ENCODE measurements at regions not wholly inside any gene's neighbourhood (a gene's known extent, or its start where the extent isn't known, plus 50 kb on each side); places are given as distances from the start of the nearest gene placed in this dataset.

- Histone ChIP-seq H3K4me1 (ENCODE audit: insufficient read depth, low read length, severe bottlenecking) (no peaks in the 10 kb centered on the region), H3K4me3 (ENCODE audit: low read depth, low read length, poor library complexity, severe bottlenecking) (no peak overlapping the region), H3K4me2 (ENCODE audit: low read length) (no peak overlapping the region), H3K9me3 (ENCODE audit: low read length) (no peaks in the 10 kb centered on the region), H4K20me1 (ENCODE audit: insufficient read depth, low read length) (no peaks in the 10 kb centered on the region), H3K27ac (ENCODE audit: low read depth, low read length, poor library complexity, severe bottlenecking) (no peak overlapping the region), H3K27me3 (ENCODE audit: insufficient read depth, low read length) (no peaks in the 10 kb centered on the region), H3F3A (ENCODE audit: insufficient read depth, low read length) (no peaks in the 10 kb centered on the region), H3K79me2 (ENCODE audit: insufficient read depth, low read length) (no peaks in the 10 kb centered on the region), H3K9ac (ENCODE audit: low read length) (no peak overlapping the region), H2AFZ (ENCODE audit: low read length) (no peak overlapping the region), H3K36me3 (ENCODE audit: insufficient read depth, low read length) (no peaks in the 10 kb centered on the region), H3K9me2 (ENCODE audit: low read depth, low read length) (no peaks in the 10 kb centered on the region)
- TF ChIP-seq CTCF (IDR thresholded peaks at IDR 0.05; ENCODE audit: low read length) (no peak), EZH2 (IDR thresholded peaks at IDR 0.05; ENCODE audit: borderline replicate concordance, low read length) (no peak)
Observed at GRCh38 chr10:7003831-7004395, 406.9 kb downstream of the SFMBT2 start.

DNA sequence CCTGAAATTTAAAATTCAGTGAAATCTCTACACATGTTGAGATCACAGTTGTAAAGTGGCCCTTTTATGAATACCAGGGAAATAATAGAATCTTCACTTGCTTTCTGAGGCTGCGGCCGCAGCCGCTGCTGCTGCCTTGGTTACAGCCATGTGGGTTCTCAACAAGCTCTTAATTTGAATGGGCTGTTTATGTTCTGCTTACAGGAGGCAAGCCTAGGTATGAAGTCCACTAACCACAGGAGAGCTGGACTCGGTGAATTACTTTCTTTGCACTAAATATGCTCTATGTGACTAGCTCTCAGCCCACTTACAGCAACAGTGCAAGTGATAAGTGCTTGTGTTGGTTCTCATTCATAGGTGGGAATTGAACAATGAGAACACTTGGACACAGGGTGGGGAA is 410.8 kb downstream of the SFMBT2 start:
- no peak overlapping the region for H3K27ac ChIP-seq (ENCODE audit: low read depth, low read length, poor library complexity, severe bottlenecking)
- H3K79me2 ChIP-seq (ENCODE audit: insufficient read depth, low read length) = no peaks in the 10 kb centered on the region
- H4K20me1 ChIP-seq (ENCODE audit: insufficient read depth, low read length) = no peaks in the 10 kb centered on the region
- H3K9ac ChIP-seq (ENCODE audit: low read length) = no peak overlapping the region
- H3F3A ChIP-seq (ENCODE audit: insufficient read depth, low read length) = no peaks in the 10 kb centered on the region
- H3K36me3 ChIP-seq (ENCODE audit: insufficient read depth, low read length) = no peaks in the 10 kb centered on the region
- no peaks in the 10 kb centered on the region for H3K9me2 ChIP-seq (ENCODE audit: low read depth, low read length)
- H3K27me3 ChIP-seq (ENCODE audit: insufficient read depth, low read length) = no peaks in the 10 kb centered on the region
- H3K4me2 ChIP-seq (ENCODE audit: low read length) = no peak overlapping the region
- no peaks in the 10 kb centered on the region for H3K9me3 ChIP-seq (ENCODE audit: low read length)
- no peak overlapping the region for H2AFZ ChIP-seq (ENCODE audit: low read length)
- H3K4me1 ChIP-seq (ENCODE audit: insufficient read depth, low read length, severe bottlenecking) = no peaks in the 10 kb centered on the region
- no peak overlapping the region for H3K4me3 ChIP-seq (ENCODE audit: low read depth, low read length, poor library complexity, severe bottlenecking)
- no peak for TF ChIP-seq CTCF (IDR thresholded peaks at IDR 0.05; ENCODE audit: low read length)
- TF ChIP-seq EZH2 (IDR thresholded peaks at IDR 0.05; ENCODE audit: borderline replicate concordance, low read length) = no peak

DNA sequence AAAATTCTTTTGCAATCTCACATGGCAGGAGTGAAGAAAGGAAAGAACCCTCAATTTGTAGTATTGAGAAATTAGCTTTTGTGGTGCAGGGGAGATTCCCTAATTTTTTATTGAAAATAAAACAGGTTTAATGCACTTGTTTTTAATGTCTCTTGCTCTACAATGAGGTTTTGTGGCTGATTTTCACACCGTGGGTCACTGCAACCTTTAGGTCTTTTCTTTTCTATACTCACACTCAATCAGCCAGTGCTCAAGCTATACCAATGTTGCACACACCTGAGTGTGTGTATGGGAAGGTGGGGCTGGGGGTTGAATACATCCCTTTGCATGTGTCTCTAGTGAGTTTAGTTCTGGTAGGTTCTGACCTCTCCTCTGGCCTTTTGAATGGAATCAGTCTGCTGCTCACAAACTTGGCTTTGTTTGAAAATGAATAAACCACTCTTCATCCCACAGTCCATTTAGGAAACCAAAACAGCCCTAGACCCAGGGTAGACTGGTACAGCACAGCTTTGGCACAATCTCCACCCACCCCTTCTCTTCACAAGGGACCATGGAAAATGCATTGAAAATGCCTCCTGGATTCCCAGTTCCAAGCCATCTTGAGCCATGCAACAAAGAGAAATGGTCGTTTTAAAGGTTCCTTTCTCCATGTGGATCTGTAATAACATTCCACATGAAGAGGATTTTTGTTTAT is 411.5 kb downstream of the SFMBT2 start:
- H3K27me3 ChIP-seq (ENCODE audit: insufficient read depth, low read length) = no peaks in the 10 kb centered on the region
- no peak overlapping the region for H2AFZ ChIP-seq (ENCODE audit: low read length)
- no peak overlapping the region for H3K9ac ChIP-seq (ENCODE audit: low read length)
- TF ChIP-seq CTCF (IDR thresholded peaks at IDR 0.05; ENCODE audit: low read length) = no peak
- TF ChIP-seq EZH2 (IDR thresholded peaks at IDR 0.05; ENCODE audit: borderline replicate concordance, low read length) = no peak
- H4K20me1 ChIP-seq (ENCODE audit: insufficient read depth, low read length) = no peaks in the 10 kb centered on the region
- no peaks in the 10 kb centered on the region for H3K9me2 ChIP-seq (ENCODE audit: low read depth, low read length)
- no peak overlapping the region for H3K27ac ChIP-seq (ENCODE audit: low read depth, low read length, poor library complexity, severe bottlenecking)
- no peaks in the 10 kb centered on the region for H3K4me1 ChIP-seq (ENCODE audit: insufficient read depth, low read length, severe bottlenecking)
- no peak overlapping the region for H3K4me3 ChIP-seq (ENCODE audit: low read depth, low read length, poor library complexity, severe bottlenecking)
- H3F3A ChIP-seq (ENCODE audit: insufficient read depth, low read length) = no peaks in the 10 kb centered on the region
- H3K36me3 ChIP-seq (ENCODE audit: insufficient read depth, low read length) = no peaks in the 10 kb centered on the region
- no peaks in the 10 kb centered on the region for H3K79me2 ChIP-seq (ENCODE audit: insufficient read depth, low read length)
- no peaks in the 10 kb centered on the region for H3K9me3 ChIP-seq (ENCODE audit: low read length)
- no peak overlapping the region for H3K4me2 ChIP-seq (ENCODE audit: low read length)
